Stimulated activated naive CD8-positive, alpha-beta T cell treated with anti-CD3 and anti-CD28 coated beads, Interleukin-15, amount 100 ng/mL, for 72 hours (primary cell): ENCODE measurements at regions not wholly inside any gene's neighbourhood (a gene's known extent, or its start where the extent isn't known, plus 50 kb on each side); places are given as distances from the start of the nearest gene placed in this dataset.

Source experiments
- ATAC-seq: fragments of 150-1000 bp; cut with Tn5 transposase; 2 replicates; pipeline ENCODE4 v1.10.0; 2021; ENCODE audit warnings: mild to moderate bottlenecking, moderate library complexity
- DNase-seq, 2 donors: peaks; one replicate each; pipeline ENCODE4 v3.0.0; 2021 to 2022
- H3K27ac Mint-ChIP-seq, 2 donors: one replicate each; pipeline ENCODE4 v1.8.0; 2022; ENCODE audit warnings: mild to moderate bottlenecking in 2 of 2, mixed read lengths in 2 of 2, moderate library complexity in 2 of 2
- H3K27me3 Mint-ChIP-seq: one replicate; pipeline ENCODE4 v1.8.0; 2022; ENCODE audit warnings: mixed read lengths
- H3K4me1 Mint-ChIP-seq: one replicate; pipeline ENCODE4 v1.8.0; 2022; ENCODE audit warnings: mild to moderate bottlenecking, mixed read lengths
- H3K4me3 Mint-ChIP-seq, 2 donors: one replicate each; pipeline ENCODE4 v1.8.0; 2022; ENCODE audit warnings: mild to moderate bottlenecking in 2 of 2, mixed read lengths in 2 of 2, moderate library complexity in 1 of 2
- H3K9me3 Mint-ChIP-seq, 2 donors: one replicate each; pipeline ENCODE4 v1.8.0; 2022; ENCODE audit warnings: mixed read lengths in 2 of 2

DNA sequence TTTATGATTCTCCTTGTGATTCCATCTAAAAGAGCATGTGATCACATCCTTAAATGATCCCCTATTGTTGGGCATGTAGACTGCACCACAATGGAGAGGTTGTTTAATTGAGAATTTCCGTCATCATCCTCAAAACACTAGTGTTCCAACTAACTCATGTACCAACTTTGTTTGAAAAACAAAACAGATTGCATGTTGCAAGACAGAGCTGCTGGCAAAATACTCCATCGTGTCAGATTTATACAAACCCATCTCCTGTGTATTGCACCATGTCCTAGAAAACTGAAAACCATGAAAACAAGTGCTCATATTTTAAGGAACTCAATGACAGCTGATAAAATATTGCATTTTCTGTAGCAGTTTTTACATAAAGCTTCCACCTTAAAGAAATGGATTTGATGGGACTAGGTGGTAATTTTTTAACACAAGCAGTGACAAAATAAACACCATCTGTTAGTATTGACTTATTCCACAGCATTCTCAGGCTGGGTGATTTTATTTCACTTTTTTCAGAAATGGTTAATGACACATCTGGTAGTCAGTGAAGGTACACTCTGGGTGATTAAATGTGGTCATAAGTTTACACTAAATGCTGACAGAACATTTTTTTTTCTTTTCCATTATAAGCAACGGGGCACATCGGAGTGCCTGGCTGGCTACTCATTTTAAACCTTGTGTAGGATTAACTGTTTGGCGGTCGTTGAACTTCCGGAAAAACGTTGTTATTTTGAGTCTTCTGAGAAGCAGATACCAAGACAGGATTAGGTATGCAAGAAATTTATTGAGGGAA lies 602.9 kb upstream of the WWC1 start:
- ATAC-seq (no peak), DNase-seq (no peak)
- Mint-ChIP-seq H3K4me1 (no peaks in the 10 kb centered on the region), H3K9me3 (peaks cover 7% of the 10 kb centered on the region in 2 donors), H3K27me3 (no peaks in the 10 kb centered on the region), H3K27ac (no peak overlapping the region), H3K4me3 (no peak overlapping the region)

DNA sequence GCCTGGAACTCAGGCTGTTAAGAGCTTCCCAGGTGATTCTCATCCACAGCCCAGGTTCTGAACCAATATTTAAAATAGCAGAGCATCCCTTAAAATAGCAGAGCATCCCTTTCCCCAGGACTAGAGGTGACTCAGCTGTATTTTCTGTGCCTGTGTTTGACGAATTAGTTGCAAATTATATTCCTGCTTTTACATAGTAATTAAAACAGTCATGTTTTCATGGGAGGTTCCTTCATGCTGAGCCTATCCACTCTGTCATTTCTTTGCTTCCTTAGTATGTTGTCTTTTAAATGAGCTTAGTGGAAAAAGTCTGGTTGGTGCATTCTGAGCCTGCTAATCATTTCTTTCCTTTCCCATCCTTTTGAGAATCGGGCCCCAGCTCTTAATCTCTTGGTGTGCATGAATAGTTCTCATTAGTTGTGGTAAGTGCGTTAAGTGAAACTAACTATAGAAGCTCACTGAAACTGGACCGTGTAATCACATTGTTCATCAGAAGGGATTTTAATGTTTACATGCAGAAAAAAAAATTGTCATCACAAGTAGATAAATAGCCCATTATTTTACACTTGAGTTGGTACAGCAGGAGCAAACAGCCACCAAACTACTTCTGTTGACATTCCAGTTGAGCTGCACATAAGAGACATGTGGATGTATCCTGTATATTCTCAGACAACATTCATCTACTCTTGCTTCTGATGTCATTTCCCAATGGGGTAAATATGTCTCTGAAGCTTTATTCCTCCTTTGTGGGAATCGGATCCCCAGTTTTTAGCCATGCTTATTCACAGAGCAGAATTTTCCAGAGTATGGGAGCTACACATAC lies 596.9 kb upstream of the WWC1 start:
- DNase-seq (no peak), ATAC-seq (no peak)
- Mint-ChIP-seq H3K9me3 (peaks cover 10 to 15% of the 10 kb centered on the region in 2 donors), H3K27me3 (no peaks in the 10 kb centered on the region), H3K4me3 (no peak overlapping the region), H3K4me1 (no peaks in the 10 kb centered on the region), H3K27ac (no peak overlapping the region)

- no peak for DNase-seq
- no peaks in the 10 kb centered on the region for H3K4me1 Mint-ChIP-seq
- peaks cover 10 to 11% of the 10 kb centered on the region in 2 donors for H3K9me3 Mint-ChIP-seq
- no peaks in the 10 kb centered on the region for H3K27me3 Mint-ChIP-seq
- no peak overlapping the region for H3K27ac Mint-ChIP-seq
- no peak for ATAC-seq
- H3K4me3 Mint-ChIP-seq = no peak overlapping the region
These were observed 594.7 kb upstream of the WWC1 start for GRCh38 chr5:167696558-167697314.

DNA sequence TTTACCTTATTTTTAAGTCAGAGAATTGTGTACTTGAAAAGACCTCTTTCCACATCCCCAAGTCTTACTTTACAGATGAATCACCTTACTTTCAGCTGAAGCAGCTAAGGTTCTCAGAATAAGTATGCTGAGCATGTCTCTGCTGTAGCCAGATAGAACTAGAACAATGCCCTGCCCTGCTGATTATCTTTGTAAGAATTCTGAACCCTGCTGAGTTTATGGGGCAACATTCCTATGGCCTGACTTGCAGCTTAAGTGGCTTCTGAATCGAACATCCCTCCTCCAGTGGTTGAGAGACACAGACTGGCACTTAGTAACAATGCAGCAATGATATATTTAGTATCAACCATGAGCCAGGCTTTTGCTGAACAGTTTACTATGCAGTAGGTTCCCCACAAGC lies 592.0 kb upstream of the WWC1 start:
- DNase-seq = no peak
- Mint-ChIP-seq H3K4me3 (no peak overlapping the region), H3K9me3 (peaks cover 8 to 10% of the 10 kb centered on the region in 2 donors), H3K27ac (no peak overlapping the region), H3K4me1 (no peaks in the 10 kb centered on the region), H3K27me3 (no peaks in the 10 kb centered on the region)
- no peak for ATAC-seq

- Mint-ChIP-seq H3K9me3 (peaks cover 8 to 10% of the 10 kb centered on the region in 2 donors), H3K4me1 (no peaks in the 10 kb centered on the region), H3K27me3 (no peaks in the 10 kb centered on the region), H3K27ac (no peak overlapping the region), H3K4me3 (no peak overlapping the region)
- ATAC-seq = no peak
- no peak for DNase-seq
These were observed 590.4 kb upstream of the WWC1 start for GRCh38 chr5:167701051-167701450.

DNA sequence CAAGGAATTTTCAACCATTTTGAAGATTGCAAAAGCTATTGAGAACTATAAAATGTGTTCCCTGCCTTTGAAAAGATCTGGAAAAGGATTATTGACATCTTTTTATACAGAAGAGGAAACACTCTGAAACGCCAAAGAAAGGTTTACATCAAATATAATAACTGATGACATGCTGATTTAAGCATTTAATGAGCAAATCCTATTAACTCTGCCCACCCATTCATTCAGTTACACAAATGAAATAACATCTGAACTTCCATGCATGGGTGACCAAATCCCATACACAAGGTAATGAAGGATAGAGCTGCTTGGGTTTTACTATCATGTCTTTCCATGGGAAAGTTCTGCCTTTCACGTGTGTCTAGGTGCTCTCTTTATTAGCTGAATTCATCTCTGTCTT lies 589.4 kb upstream of the WWC1 start:
- H3K4me3 Mint-ChIP-seq = no peak overlapping the region

DNA sequence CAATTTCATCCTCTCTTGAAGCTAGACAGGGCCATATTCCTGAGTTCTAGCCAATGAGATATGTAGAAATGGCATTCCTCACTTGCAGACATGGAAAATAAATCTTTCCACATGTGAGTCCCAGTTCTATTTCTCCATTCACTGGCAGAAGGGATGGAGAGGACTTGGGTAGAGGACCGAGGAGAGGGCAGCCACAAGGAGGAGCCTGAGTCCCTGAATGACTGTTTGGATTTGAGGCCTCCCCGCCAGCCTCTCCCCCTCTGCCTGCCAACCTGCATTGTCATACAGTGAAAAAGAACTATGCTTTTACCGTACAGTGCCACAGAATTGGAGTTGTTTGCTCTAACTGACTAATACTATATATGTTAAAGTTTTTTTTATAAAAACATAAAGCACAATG lies 583.0 kb upstream of the WWC1 start:
- no peaks in the 10 kb centered on the region for H3K27me3 Mint-ChIP-seq
- ATAC-seq (no peak), DNase-seq (no peak)
- H3K4me1 Mint-ChIP-seq = no peaks in the 10 kb centered on the region
- no peak overlapping the region for H3K4me3 Mint-ChIP-seq
- no peak overlapping the region for H3K27ac Mint-ChIP-seq
- H3K9me3 Mint-ChIP-seq = peaks cover 5 to 7% of the 10 kb centered on the region in 2 donors

More for the DNA sequence above, 589.4 kb upstream of the WWC1 start:
- Mint-ChIP-seq H3K27ac (no peak overlapping the region), H3K4me1 (no peaks in the 10 kb centered on the region), H3K9me3 (peaks cover 3 to 5% of the 10 kb centered on the region in 2 donors), H3K27me3 (no peaks in the 10 kb centered on the region)
- DNase-seq = no peak
- no peak for ATAC-seq

- ATAC-seq = no peak
These were observed 581.8 kb upstream of the WWC1 start for GRCh38 chr5:167709625-167710024.

DNA sequence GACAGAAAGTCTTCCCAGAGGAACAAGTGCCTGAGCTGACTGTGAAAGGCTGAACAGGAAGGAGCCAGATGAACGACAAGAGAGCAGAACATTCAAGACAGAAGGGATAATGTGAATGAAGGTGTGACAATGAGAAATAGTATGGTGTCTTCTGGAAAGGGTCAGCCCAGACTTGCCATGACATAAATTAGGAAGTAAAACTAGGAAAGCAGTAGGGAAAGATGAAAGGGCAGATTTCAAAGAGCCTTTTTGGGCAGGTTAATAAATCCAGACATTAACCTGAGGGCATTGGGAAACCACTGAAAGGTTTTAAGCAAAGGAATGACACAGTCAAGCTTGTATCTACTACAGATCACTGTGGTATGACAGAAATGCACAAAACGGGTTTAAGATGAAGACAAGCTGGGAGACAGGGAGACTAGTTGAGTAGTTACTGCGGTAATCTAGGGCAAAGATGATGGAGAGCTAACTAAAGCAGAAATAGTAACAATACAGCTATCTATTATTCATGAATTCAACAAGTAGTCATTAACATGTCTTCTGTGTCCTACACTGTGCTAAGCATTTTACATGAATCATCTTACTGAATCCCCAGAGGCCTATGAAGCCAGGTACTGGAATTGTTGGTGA lies 580.9 kb upstream of the WWC1 start:
- Mint-ChIP-seq H3K4me1 (no peaks in the 10 kb centered on the region), H3K27ac (no peak overlapping the region), H3K9me3 (peaks cover 9 to 12% of the 10 kb centered on the region in 2 donors), H3K4me3 (no peak overlapping the region), H3K27me3 (no peaks in the 10 kb centered on the region)
- ATAC-seq (no peak), DNase-seq (no peak)

More at GRCh38 chr5:167709625-167710024, 581.8 kb upstream of the WWC1 start:
- DNase-seq = no peak
- H3K4me1 Mint-ChIP-seq = no peaks in the 10 kb centered on the region
- H3K4me3 Mint-ChIP-seq = no peak overlapping the region
- H3K27ac Mint-ChIP-seq = no peak overlapping the region
- peaks cover 9 to 12% of the 10 kb centered on the region in 2 donors for H3K9me3 Mint-ChIP-seq
- H3K27me3 Mint-ChIP-seq = no peaks in the 10 kb centered on the region

DNA sequence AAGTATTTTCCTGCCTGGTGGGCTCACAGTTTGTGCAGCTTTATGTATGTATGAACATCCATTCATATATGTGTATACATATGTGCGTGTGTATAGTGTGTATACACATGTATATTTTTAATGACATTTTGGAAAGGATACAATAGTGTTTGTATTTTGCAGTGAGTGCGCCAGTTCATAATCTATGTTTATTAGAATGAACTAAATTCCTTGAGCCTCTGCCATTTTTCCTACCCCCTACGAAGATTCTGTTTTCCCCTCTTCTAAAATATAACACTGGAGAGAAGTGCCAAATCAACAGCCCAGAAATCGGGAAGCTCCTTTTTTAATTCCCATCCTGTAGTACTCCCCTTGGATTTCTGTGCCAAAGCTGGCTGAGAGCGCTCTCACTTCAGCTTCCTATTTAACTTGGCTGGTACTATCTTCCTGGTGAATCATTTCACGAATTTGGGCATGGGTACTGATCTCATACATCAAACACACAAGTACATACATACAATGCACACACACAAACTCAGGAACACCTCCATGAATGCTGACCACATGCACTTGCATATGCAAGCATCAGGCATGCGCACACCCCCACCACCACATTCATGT lies 578.4 kb upstream of the WWC1 start:
- peaks cover 8 to 9% of the 10 kb centered on the region in 2 donors for H3K9me3 Mint-ChIP-seq
- DNase-seq (no peak), ATAC-seq (no peak)
- no peak overlapping the region for H3K4me3 Mint-ChIP-seq
- no peak overlapping the region for H3K27ac Mint-ChIP-seq
- no peaks in the 10 kb centered on the region for H3K27me3 Mint-ChIP-seq
- H3K4me1 Mint-ChIP-seq = no peaks in the 10 kb centered on the region

DNA sequence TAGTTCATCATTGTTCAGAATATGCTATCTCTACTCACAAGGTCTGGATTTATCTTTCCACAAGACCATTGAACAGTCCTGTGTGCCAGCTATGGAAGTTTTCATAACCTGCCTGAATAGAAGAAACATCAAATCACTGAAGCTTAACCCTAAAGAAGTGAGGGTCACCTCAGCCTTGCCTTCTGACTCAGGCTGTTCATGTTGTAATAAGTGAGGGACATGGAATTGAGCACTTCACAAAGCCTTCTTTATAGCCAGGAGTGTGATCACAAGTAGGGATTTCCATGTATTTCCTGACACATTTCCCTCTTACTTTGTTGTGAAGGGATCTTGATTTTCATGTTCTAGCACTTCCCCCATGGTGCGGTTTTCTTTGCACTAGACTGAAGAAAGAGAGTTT lies 577.5 kb upstream of the WWC1 start:
- no peak overlapping the region for H3K4me3 Mint-ChIP-seq
- no peak overlapping the region for H3K27ac Mint-ChIP-seq
- peaks cover 8 to 9% of the 10 kb centered on the region in 2 donors for H3K9me3 Mint-ChIP-seq
- H3K4me1 Mint-ChIP-seq = no peaks in the 10 kb centered on the region
- H3K27me3 Mint-ChIP-seq = no peaks in the 10 kb centered on the region
- ATAC-seq (no peak), DNase-seq (no peak)

- Mint-ChIP-seq H3K27ac (no peak overlapping the region), H3K27me3 (no peaks in the 10 kb centered on the region), H3K4me1 (no peaks in the 10 kb centered on the region), H3K4me3 (no peak overlapping the region), H3K9me3 (peaks cover 8 to 9% of the 10 kb centered on the region in 2 donors)
- ATAC-seq = no peak
- DNase-seq = no peak
These were observed 575.2 kb upstream of the WWC1 start for GRCh38 chr5:167716126-167716775.

DNA sequence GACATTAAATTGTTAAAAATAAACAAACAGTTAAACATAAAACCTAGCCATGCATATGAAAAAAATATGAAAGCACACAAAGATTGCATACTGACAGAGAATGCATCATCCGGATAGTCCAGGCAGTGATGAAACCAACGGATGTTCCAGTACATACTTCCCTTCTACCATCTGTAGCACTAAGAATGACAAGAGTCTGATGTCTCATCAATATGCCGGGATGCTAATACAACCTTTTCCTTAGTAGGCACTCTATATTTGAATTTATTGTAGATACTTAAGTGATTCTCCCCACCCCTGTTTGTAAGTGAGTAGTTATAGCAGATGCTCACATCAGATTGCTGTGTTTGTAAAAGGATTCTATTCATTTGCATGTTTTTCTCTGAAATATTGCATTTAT lies 571.2 kb upstream of the WWC1 start:
- H3K4me1 Mint-ChIP-seq = no peaks in the 10 kb centered on the region
- H3K27ac Mint-ChIP-seq = no peak overlapping the region
- H3K9me3 Mint-ChIP-seq = no peaks in the 10 kb centered on the region
- no peaks in the 10 kb centered on the region for H3K27me3 Mint-ChIP-seq
- no peak for ATAC-seq
- no peak for DNase-seq
- no peak overlapping the region for H3K4me3 Mint-ChIP-seq

DNA sequence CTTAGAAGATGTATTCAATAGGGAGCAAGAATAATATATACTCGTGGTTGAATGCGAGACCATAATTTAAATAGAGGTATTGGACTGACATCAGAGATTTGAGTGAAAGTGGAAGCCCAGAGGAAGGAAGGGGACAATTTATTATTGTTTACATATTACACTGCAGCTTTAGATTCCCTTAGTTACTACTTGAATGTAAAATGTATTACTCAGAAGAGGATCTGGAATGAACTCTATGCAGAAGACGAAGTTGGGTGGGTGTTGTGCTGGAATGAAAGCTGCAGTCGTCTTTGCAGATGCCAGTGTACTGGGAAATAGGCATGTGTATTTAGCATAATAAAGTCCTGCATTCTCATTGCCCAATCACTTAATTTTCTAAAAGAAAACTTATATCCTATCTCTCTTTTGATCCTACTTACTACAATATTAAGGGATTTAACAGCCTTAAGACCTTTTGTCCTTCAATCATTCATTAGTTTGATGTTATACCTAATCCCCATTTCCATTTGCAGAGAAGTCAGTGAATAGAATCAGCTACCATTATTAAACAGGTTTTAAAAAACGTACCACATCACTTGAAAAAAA lies 570.7 kb upstream of the WWC1 start:
- H3K4me1 Mint-ChIP-seq = no peaks in the 10 kb centered on the region
- no peak for ATAC-seq
- no peaks in the 10 kb centered on the region for H3K27me3 Mint-ChIP-seq
- no peak for DNase-seq
- no peak overlapping the region for H3K4me3 Mint-ChIP-seq
- H3K9me3 Mint-ChIP-seq = no peaks in the 10 kb centered on the region
- H3K27ac Mint-ChIP-seq = no peak overlapping the region
